ENCODE measurements at regions not wholly inside any gene's neighbourhood (a gene's known extent, or its start where the extent isn't known, plus 50 kb on each side); places are given as distances from the start of the nearest gene placed in this dataset.

DNA sequence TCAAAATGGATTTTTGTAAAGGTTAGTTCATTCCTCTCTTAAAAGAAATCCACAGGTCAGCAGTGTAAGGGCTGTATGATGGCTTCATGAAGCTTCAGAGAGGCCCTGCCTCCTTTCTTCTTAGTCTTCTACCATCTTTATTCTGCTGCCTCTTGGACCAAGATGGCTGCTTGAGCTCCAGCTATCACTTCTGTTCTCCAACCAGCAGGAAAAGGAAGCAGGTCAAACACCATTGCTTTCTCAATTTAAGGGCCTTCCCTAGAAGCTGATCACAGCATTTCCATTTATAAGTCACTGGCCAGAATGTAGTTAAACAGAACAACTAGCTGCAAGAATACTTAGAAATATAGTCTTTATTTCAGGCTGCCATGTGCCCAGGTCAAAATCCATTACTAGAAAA lies 336.8 kb upstream of the KLF3 start:
- TF ChIP-seq, protein P1, sequence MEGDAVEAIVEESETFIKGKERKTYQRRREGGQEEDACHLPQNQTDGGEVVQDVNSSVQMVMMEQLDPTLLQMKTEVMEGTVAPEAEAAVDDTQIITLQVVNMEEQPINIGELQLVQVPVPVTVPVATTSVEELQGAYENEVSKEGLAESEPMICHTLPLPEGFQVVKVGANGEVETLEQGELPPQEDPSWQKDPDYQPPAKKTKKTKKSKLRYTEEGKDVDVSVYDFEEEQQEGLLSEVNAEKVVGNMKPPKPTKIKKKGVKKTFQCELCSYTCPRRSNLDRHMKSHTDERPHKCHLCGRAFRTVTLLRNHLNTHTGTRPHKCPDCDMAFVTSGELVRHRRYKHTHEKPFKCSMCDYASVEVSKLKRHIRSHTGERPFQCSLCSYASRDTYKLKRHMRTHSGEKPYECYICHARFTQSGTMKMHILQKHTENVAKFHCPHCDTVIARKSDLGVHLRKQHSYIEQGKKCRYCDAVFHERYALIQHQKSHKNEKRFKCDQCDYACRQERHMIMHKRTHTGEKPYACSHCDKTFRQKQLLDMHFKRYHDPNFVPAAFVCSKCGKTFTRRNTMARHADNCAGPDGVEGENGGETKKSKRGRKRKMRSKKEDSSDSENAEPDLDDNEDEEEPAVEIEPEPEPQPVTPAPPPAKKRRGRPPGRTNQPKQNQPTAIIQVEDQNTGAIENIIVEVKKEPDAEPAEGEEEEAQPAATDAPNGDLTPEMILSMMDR (IDR thresholded peaks at IDR 0.05): no peak
- no peak for TF ChIP-seq POLR2A (IDR thresholded peaks at IDR 0.05)
